Left lung (tissue), 4 donors: ENCODE measurements at regions not wholly inside any gene's neighbourhood (a gene's known extent, or its start where the extent isn't known, plus 50 kb on each side); places are given as distances from the start of the nearest gene placed in this dataset.

Experiments
- ATAC-seq: fragments of 200-7000 bp; cut with Tn5 transposase; one replicate; pipeline ENCODE4 v1.9.1; 2020; ENCODE audit warnings: moderate library complexity
- DNase-seq, 4 donors: peaks; one replicate each; pipeline ENCODE4 v3.0.0-alpha.2; 2013 to 2020
- H3K27ac ChIP-seq, 2 donors: fragments of 200-600 bp; sonication (generic) in 1 of 2; one replicate each; pipeline versions ENCODE4 v1.5.0 to v1.8.0; 2020 to 2021
- H3K27me3 ChIP-seq, 2 donors: fragments of 200-600 bp; sonication (generic) in 1 of 2; one replicate each; pipeline versions ENCODE4 v1.5.0 to v1.8.0; 2020 to 2021
- H3K36me3 ChIP-seq, 2 donors: fragments of 200-600 bp; sonication (generic) in 1 of 2; one replicate each; pipeline versions ENCODE4 v1.5.0 to v1.8.0; 2020 to 2021
- H3K4me1 ChIP-seq, 2 donors: fragments of 200-600 bp; one replicate each; pipeline ENCODE4 v1.8.0; 2021
- H3K4me3 ChIP-seq, 2 donors: fragments of 200-600 bp; sonication (generic) in 1 of 2; one replicate each; pipeline versions ENCODE4 v1.5.0 to v1.8.0; 2020 to 2021; ENCODE audit warnings: mild to moderate bottlenecking in 1 of 2
- H3K9me3 ChIP-seq, 2 donors: fragments of 200-600 bp; sonication (generic) in 1 of 2; one replicate each; pipeline versions ENCODE4 v1.5.0 to v1.8.0; 2020 to 2021
- CTCF ChIP-seq, 2 donors: fragments of 200-600 bp; sonication (generic) in 1 of 2; IDR thresholded peaks; one replicate each; pipeline versions ENCODE4 v1.5.0 to v1.8.0; 2021; ENCODE audit warnings: antibody characterized with exemption in 2 of 2
- intact Hi-C, 2 donors: fragments of 100-400 bp; cut with DNase I; formaldehyde crosslinking; loops; one replicate each; pipeline versions ENCODE4 v1.11.2 to v1.14.2; 2022
- donor health status: DM: no; HTN: yes; CAD: no.
- donor health status: DM: no; HTN: no; CAD: no.

DNA sequence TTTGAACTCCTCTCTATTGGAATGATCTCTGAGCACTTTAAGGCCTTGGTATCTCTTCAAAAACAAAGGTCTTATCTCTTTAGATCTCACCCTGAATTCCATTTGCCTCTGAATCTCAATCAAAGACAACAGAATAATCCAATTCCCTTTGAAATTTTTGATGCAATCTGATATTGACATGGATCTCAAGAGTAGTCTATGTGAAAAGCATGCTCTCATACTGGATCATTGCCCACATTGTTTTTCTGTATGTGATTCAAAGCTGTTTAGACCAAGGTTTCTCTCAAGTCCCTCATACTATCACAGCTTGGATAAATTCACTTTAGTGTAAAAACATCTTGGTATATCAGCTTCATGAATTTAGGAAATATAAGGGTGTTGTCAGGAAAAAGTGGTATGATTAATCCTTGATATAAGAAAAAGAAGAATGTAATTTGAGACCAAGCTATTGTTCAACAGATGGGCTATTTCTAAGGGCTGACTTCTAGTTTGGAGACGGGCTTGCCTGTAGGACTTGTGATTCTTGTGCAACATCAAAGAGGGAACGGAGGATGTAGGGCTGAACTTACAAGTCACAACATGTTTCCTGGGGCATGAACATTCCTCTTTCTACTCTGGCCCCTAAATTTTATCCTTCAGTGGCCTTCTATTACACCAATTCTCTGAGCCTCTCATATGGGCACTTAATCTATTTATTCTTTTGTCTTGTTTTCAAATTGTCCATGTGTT, 77.9 kb upstream of the CITED2 start:
- no peak overlapping the region for H3K4me3 ChIP-seq
- no peak overlapping the region for H3K27ac ChIP-seq
- DNase-seq (no peak), ATAC-seq (peak; percentile 35)
- no peaks in the 10 kb centered on the region for H3K27me3 ChIP-seq
- intact Hi-C loops: no loop called here
- no peak for TF ChIP-seq CTCF (IDR thresholded peaks at IDR 0.05)
- no peaks in the 10 kb centered on the region for H3K36me3 ChIP-seq
- peaks cover 0 to 3% of the 10 kb centered on the region in 2 donors for H3K4me1 ChIP-seq
- no peaks in the 10 kb centered on the region for H3K9me3 ChIP-seq

GRCh38 chr6:139449611-139450000, 75.2 kb upstream of the CITED2 start:
- no peak overlapping the region for H3K4me3 ChIP-seq
- H3K4me1 ChIP-seq: peaks cover 0 to 10% of the 10 kb centered on the region in 2 donors
- no peaks in the 10 kb centered on the region for H3K27me3 ChIP-seq
- H3K27ac ChIP-seq: no peak overlapping the region
- H3K9me3 ChIP-seq: no peaks in the 10 kb centered on the region
- no peak for ATAC-seq
- intact Hi-C loops: no loop called here
- no peaks in the 10 kb centered on the region for H3K36me3 ChIP-seq
- TF ChIP-seq CTCF (IDR thresholded peaks at IDR 0.05): no peak
- DNase-seq: no peak

DNA sequence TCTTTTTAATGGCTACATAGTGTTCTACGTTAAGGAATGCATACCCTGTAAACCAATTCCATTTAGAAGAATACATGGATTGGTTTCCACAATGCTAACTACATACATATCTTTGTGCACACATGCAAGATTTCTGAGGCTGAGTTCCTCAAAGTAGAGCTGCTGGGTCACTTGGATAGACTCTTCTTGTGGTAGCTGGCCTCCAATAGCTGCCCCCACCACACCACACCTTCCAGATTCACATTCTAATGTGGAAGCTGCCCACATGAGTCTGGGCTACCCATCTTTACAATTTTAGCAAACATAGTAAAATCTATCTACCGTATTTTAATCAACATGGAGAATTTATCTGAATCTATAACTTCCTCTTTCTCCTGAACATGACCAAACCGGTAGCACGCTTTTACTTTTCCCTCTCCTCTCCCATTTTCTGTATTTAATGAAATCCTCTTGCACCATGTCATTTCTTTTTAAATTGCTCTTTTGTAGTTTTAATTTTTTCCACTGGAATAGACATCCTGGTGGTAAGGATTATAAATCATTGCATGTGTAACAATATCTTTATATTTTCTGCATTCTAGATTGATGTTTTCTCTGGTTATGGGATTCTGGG, 74.7 kb upstream of the CITED2 start:
- intact Hi-C loops: no loop called here

GRCh38 chr6:139448051-139448649, 73.7 kb upstream of the CITED2 start:
- ATAC-seq (no peak), DNase-seq (no peak)
- Histone ChIP-seq H3K9me3 (no peaks in the 10 kb centered on the region), H3K4me1 (peaks cover 0 to 18% of the 10 kb centered on the region in 2 donors), H3K36me3 (no peaks in the 10 kb centered on the region), H3K27ac (no peak overlapping the region), H3K4me3 (no peak overlapping the region), H3K27me3 (no peaks in the 10 kb centered on the region)
- intact Hi-C loops: no loop called here
- no peak for TF ChIP-seq CTCF (IDR thresholded peaks at IDR 0.05)

More for the DNA sequence above, 74.7 kb upstream of the CITED2 start:
- no peaks in the 10 kb centered on the region for H3K9me3 ChIP-seq
- peaks cover 0 to 10% of the 10 kb centered on the region in 2 donors for H3K4me1 ChIP-seq
- no peaks in the 10 kb centered on the region for H3K27me3 ChIP-seq
- ATAC-seq: no peak
- no peak for TF ChIP-seq CTCF (IDR thresholded peaks at IDR 0.05)
- DNase-seq: no peak
- no peaks in the 10 kb centered on the region for H3K36me3 ChIP-seq
- H3K27ac ChIP-seq: no peak overlapping the region
- H3K4me3 ChIP-seq: no peak overlapping the region

DNA sequence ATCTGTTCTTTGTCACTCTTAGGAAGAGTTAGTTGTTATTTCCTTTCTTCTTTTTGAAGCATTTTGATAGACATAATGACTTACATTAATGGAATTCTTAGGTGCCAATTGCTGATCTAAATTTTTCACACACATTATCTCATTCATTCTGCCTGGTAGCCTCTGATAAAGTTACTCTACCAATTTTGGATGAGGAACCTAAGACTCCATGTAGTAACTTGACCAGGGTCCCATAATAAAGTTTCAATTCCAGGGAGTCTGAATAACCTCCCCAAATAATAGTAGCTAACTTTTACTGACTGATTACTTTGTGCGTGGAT, 73.2 kb upstream of the CITED2 start:
- ATAC-seq (no peak), DNase-seq (no peak)
- Histone ChIP-seq H3K4me1 (peaks cover 0 to 18% of the 10 kb centered on the region in 2 donors), H3K9me3 (no peaks in the 10 kb centered on the region), H3K27ac (no peak overlapping the region), H3K36me3 (no peaks in the 10 kb centered on the region), H3K27me3 (no peaks in the 10 kb centered on the region), H3K4me3 (no peak overlapping the region)
- intact Hi-C loops: no loop called here
- no peak for TF ChIP-seq CTCF (IDR thresholded peaks at IDR 0.05)
